Suppressor macrophage treated with lipopolysaccharide for 4 hours (primary cell): ENCODE measurements at regions not wholly inside any gene's neighbourhood (a gene's known extent, or its start where the extent isn't known, plus 50 kb on each side); places are given as distances from the start of the nearest gene placed in this dataset.
A peak's percentile ranks its signal among the peaks of the same experiment; 100 is the strongest.

Experiments used
- DNase-seq: peaks from one replicate; pipeline ENCODE4 v3.0.0-alpha.2; 2020

DNA sequence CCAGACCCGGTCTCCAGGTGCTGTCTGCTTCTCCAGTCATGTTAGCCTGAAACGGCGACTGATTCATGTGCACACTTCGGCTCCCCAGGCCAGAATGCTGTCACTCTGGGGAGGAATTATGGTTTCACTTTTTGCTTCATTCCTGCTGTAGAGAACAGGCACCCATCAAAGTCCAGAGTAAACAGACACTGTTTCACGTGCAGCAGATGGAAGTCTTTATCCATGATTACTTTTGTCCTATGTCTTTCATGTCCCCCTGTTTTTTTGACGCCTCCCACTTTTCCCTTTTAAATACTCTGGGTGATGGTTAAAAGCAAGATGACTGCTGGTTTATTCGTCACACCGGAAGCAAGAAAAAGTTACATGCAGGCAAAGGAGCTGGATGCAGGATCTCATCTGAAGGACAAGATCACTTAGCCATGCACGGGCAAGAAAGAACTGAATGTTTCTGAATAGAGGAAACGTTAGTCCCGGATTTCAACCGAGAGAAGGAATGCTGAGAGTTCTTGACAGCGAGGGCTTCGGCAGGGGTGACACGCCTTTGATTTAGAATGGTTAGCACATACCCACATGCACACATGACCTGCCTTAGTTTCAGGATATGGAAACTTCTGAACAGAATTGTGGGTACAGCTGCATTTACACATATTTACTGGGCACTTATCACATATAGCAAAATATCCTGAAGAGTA is 250.0 kb upstream of the KLF6 start:
- DNase-seq, result peak; percentile 69

DNA sequence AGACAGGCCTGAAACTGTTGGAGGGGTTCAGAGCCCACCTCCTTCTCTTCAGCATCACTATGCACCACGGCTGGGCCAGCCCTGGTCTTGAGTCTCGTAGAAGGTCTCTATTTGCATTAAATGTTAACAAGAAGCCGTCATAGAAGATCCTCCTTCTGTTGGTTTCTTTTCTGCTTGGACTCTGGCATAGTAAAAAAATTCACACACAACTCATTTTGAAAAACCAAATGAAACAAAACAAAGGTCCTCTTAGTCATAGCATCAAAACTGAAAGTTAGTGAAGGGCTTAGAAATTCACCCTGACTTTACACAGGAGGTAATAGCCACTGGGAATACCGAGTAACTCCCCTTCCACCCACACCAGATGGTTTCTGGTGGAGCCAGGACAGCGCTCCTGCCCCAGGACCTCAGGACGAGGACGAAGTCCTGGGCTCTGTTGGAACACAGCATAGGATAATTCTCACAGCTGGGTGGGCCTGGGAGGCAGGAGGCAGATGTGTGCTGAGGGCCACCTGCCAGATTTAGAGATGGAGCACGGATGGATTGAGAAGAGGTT is 248.4 kb upstream of the KLF6 start:
- peak; percentile 76 for DNase-seq

DNA sequence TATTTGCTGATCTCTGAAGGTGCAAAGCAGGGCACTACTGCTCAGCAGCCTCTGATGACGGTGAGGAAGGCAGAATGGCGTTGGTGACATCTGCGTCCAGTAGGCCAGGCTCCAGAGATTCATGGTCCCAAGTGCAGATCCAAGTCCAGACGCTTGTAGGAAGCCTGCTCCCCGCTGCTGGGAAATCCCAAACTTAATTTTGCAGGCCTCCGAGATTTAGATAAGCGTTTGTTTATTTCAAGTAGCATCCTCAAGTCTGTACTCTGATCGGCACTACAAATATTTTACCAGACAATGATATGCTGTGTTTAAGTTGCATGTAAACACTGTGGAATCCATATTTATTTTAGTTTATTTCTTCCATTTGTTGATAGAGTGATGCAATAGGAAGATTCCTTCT is 244.9 kb upstream of the KLF6 start:
- no peak for DNase-seq

DNA sequence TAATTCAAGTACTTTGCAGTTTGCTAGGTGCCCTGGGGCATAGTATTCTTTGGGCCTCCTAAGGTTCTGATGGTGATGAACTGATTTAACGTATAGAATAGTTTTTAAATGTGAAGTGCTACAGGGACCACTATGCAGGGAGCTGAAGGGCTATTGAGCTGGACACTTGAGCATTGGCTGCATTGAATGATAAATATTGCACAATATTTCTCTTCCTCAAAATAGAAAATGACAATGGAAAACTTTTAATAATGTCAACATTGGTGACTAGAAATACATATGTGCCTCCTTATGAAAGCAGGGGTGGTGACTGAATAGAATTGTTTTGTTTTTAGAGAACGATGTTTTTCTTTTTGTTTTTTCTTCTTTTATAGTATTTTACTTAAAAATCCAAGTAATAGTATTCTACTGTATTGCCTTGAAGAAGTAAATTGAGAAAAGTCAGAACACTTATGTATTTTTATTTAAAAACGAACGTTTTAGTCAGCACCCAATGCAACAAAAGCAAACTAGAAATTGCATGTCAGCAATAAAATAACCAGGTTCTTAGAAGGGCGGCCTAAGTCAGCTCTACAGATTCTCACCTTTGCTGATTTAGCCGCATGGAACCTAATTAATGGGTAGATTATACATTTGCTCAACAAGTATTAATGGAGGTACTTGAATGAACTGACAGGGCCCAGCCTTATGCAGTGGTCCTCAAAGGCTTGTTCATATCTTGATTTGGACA is 244.0 kb upstream of the KLF6 start:
- DNase-seq, result peak; percentile 42

DNA sequence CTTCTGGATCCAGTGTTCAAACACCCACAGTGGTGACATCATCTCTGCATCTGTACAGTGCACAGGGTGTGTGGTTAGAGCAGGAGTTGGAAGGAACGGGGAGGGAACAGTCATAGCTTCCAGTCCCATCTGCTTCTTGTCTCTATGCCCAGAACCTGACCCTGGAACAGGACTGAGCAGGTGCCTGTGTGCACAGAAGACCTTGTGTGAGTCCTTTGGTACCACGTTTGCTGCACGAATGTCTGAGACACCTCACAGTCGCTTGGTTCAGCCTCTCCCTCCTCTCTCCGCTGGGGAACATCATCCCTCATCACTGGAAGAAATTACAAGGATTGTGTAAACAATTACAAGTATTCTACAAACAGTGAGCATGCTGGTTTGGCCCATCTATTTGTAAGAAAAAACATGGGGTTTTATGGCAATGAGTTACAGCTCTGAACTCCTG is 243.0 kb upstream of the KLF6 start:
- DNase-seq, result no peak

DNA sequence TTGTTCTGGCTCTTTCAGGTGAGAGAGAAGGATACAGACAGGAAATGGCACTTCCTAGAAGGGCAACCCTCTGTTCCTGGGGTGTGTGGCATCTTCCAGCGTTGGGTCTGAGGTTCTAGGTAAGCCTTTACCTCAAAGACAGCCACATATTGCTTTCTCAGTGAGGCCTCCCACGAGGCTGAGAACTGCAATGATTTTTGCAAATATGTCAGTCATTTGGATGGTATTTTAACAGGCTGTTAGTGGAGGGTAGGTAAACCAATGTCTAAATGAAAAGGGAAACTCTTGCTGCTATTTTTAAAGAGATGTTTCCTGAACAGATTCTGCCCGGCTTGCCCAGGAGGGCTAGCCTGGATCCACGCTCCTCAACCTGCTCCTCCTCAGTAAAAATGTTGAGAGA is 240.3 kb upstream of the KLF6 start:
- DNase-seq, result no peak

DNA sequence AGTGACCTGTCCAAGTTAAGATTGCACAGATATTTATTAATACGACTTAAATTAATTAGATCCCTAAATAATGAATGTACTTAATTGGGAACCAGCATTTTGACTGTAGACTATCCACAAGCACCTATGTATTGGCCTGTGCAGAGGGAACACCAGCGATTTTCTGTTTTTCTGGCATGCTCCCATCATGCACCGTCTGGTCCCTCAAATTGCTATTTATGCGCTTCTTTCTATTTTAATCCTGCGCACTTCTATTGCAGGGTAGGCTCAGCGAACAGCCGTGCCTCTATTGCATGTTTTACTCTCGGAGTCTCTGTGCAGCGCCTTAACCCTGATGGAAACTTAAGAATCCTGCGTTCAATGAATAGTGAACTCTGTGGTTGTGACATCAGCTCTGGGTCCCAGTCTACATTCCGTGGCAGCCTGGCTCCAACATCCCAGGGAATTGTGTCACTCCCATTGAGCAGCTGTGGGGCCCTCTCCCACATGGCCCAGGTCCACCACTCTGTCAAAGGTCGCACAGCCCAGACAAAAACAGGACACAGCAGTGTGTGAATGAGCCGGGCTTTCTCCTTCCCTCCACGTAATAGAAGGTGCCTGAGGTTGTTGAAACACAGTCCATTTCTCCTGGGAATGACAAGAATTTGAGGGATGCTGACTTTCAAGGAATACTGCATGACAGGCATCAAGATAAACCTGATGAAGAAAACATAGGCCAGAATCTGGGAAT is 239.7 kb upstream of the KLF6 start:
- DNase-seq, result no peak

DNA sequence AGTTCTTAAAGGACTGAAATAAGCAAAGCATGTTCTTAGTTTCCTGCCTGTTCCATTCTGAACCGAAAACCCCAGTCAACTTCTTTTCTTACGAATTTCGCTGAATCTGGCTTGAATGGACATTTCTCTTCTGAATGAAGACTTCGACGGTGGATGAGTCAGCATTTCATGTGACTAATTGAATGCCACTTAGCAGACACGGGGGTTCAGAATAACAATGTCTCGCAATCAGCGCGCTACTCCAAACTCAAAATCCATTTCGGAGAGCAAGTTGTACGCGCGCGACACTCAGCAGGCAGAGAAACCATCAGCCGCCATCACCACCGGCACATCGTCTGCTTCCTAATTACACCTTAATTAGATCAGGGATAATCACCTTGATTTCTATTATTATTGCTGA is 239.0 kb upstream of the KLF6 start:
- DNase-seq, result no peak

DNA sequence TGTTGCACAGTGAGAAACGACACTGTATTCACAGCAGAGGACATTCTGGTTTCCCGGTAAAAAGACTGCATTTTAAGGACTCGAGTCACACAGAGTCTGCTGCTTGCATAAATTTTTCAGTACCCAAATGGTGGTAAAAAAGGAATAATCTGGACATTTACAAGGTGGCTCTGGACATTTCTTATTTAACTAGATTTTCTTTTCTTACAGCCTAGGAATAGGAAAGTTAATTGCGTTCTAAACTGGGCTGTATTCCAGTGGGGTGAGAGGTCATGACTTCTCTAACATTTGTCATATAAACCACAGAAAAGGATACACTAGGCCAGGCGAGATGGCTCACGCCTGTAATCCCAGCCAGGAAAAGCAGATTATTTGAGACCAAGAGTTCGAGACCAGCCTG is 237.5 kb upstream of the KLF6 start:
- DNase-seq, result no peak

DNA sequence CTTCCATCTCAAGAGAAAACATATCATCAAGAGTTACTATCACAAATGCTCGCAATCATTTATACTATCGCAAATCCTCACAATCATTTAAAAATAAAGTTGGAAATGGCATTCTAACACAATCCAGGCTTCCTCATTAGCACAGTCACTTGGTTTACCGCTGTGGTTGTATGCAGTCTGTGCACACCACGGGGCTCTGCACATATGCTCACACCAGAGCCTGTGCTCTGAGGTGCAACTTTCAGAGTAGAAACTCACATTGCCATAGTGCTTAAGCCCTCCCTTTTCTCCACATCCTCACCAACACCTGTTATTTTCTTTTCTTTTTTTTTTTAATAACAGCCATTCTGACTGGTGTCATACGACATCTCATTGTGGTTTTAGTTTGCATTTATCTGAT is 235.6 kb upstream of the KLF6 start:
- no peak for DNase-seq

DNA sequence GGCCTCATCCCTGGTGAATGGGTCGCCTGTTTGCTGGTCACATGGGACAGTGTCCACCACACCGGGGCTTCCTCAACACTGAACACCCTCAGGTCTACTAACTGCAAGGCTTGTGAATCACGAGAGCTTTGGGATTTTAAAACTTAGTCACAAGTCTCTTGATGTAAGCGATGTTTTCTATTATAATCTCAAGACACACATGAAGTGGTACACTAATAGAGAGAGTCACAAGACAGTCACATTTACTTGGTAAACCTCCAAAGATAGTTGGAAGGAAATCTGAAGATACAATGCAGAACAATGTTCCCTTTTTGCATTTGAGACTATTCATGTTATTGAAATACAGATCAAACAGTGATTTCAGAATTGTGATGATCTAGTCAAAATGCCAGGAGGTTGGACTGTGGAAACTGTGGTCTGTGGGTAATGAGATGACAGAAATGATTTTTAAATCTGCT is 233.1 kb upstream of the KLF6 start:
- peak; percentile 78 for DNase-seq

DNA sequence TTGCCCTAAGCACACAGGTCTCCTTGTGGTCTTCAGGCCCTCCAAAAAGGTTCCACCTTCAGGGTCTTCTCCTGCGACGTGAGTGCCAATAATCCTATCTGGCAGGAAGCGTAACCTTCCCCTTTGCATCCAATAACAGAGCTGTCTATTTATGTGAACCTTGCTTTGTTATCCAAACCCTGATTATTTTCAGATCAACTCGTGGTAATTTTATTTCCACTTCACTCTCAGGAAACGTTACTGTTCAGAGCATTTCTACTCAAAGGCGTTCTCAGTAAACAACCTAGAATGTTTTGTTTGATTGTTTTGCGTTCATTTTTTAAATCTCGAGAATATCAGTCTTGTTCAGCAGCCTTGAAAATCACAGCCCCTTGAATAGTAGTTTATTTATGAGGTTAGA is 232.3 kb upstream of the KLF6 start:
- no peak for DNase-seq

DNA sequence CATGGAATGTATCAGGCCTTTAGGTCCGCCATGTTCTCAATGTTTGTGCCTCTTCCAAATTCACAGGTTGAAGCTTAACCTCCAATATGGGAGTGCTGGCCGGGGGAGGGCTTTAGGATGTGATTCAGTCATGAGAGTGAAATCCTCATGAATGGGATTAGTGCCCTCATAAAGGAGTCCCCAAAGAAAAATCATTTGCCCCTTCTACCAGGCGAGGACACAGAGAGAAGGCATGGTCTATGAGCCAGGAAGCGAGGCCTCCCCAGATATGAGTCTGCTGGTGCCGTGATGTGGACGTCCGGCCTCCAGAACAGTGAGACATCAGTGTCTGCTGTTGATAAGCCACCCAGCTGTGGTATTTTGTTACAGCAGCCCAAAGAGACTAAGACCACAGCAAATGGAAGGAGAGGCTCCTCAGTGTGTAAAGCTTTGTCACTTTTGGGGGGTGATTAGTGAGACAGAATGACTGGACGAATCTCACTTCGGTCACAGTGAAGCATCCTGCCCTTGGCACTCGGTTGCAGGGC is 231.3 kb upstream of the KLF6 start:
- DNase-seq, result no peak

DNA sequence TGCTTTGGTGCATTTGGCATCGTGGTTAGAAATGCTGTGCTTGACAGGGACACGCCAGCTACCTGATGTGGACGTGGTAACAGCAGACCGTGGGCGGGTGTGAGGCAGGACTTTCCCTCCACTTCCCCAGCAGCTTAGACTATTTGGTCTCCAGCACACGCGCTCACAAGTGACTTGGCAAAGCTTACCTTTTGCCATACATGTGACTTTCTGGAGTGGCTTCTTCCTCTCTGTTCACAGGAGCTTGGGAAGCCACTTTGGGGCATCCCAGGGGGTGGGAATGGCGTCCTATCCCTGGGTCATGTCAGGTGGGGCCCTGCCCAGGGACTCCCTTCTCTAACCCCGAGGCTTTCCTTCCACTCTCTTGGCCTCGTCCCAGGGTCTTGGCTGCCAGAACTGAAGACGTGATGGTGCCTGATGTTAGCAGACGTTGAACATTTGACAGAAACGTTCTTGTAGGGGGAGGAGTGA is 228.7 kb upstream of the KLF6 start:
- peak; percentile 37 for DNase-seq

DNA sequence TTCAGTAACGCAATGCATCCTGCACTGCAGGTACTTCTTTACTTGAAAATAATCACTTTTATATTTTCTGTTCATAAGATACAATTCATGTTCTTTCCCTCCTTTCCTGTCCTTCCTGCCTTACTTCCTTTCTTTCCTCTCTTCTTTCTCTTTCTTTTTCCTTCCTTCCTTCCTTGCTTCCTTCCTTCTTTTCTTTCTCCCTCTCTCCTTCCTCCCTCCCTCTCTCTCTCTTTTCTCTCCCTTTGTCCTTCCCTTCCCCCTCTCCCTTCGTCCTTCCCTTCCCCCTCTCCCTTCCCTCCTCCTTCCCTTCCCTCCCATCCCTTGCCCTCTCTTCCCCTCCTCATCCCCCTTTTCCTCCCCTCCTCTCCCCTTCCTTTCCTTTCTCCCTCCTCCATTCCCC is 227.8 kb upstream of the KLF6 start:
- no peak for DNase-seq

DNA sequence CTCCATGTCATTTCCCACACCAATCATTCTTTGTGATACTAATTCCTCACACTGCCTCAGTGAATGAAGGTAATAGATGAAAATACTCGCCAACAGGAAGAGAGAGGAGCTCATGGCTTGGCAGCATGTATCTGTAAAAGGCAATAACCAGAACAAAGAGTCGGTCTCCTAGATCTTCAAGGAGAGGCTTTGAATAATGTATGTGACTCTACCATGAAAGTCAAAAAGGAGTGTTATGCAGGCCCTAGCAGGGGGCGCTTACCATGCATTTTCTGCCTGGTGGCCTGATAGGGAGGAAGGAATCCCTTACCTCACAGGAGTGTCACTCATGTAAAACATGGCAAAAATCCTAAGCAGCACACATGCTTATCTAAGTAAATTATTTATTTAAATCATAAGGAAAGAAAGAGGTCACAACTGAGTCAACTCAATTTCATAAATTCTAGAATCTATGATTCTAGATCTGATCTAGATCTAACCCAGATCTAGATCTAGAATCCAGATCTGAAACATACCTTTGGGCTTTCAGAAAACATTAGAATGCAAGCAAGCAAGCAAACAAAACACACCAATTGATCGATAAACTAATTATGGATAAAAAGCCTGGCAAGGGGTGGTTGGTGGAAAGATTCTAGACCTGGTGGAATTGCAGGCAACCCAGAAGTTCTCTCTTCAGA is 226.3 kb upstream of the KLF6 start:
- no peak for DNase-seq

DNA sequence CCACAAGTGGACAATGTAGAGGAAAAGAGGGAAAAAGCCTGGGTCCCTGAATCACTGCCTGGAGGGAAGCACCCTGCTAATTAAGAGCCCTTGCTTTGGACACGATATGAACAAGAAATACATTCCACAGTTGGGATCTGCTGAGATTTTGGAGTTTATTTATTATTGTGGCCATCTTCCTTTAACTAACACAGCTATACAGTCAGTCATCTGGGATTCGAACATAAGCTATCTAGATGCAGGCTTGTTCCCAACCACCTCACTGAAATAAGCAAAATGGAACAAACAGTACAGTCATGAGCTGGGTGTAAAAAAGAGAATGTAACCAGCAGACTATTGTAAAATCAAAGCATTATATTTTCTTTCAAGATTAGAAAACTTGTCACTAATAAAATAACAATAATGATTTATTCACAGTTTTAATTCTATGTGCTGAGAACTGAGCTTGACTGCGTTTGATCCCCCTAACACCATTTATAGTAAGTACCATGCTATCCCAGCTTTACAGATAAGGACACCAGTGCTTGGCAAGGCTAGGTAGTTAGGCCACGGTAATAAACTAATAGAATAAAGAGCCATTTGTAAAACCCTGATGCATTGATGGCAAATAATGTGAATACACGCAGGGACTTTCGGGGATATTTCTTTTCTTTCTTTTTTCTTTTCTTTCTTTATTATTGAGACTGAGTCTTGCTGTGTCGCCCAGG is 223.8 kb upstream of the KLF6 start:
- DNase-seq, result no peak

DNA sequence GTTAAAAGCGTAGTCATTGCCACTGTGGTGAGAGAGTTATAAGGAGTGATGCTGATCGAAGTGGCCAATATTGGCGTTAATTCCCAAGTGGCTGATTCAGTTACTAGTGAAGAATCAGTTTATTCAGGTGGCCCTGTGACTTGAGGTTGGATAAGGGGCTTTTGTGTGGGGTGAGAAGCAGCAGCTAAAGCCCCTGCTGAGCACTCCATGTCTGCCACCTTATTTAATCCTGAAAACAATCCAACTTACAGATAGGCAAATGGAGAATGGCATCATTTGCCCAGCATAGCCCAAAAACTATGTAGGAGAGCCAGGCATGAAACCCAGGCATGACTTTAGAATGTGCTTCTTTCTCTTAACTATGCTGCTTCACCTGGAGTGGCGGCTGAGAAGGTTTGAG is 222.8 kb upstream of the KLF6 start:
- DNase-seq, result no peak

DNA sequence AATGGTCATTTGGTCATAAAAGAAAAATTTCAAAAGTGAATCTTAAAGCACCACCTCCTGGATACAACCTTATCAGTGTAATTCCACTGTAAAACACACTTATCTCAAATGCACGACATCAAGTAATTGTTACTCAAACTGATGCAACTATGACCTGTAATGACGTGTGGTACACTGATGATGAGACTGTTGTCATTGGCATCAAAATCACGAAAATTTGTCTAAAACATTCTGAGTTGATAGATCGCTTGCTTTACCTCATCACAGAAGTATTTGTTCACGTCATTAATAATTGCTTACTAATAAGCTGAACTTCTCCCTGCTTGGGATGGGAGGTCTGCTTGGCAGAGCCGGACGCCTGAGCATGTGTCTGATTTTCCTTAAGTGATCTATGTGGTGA is 221.8 kb upstream of the KLF6 start:
- no peak for DNase-seq

DNA sequence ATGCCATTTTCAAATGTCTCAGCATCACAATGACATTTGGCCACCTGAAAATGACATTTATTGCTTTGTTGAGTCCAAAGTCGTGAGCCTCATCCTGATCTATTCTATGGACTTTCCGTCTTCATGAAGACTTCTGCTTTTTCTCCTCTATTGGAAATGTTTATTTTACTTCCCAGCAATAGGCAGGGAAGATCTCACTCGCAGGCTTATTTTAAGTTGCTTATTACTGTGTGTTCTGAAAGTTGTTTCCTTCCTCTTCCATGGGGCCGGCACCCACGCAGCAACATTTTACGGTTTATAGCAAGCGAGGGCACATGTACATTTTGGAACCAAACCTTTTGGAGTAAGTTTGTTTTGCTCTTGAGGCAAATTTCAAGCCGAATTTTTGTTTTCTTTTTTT is 221.0 kb upstream of the KLF6 start:
- DNase-seq, result peak; percentile 93

DNA sequence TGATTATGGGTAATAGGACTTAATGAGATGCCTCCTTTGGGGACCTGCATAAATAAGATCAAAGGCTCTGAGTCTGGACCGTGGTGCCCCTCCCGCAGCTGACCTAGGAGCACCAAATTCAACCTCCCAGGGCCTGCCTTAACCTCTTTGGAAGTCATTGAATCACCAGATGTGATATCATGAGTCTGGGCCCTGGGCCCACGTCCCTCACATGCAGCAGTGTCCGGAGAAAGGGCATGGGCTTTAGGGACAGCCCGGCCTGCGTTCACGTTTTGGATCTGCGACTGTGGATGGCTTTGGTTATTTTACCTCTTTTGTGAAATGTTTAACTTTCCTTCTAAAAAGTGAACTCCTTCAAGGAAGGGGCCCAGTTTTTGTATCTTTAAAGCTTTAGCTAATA is 220.0 kb upstream of the KLF6 start:
- DNase-seq, result no peak

DNA sequence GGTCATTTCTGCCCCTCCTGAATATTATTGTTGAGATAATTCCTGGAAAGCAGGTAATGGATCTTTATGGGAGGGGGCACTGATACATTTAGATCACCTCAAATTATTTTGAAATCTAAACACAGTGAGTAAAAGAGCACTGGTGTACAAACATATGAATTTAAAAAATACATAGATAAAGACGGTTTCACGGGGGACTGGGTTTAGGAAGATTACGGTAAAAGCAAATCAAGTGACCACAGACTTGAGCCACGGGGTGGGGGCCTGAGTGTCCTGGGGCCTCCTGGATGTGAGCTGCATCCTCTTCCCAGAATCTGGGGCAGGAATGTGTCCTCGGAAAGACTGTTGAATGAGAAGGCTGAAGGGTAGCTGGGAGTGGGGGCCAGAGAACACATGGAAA is 219.1 kb upstream of the KLF6 start:
- no peak for DNase-seq
